ENCODE measurements at regions not wholly inside any gene's neighbourhood (a gene's known extent, or its start where the extent isn't known, plus 50 kb on each side); places are given as distances from the start of the nearest gene placed in this dataset.

GRCh38 chr1:117757668-117758067, 151.8 kb downstream of the TENT5C start:
- TF ChIP-seq CTCF (IDR thresholded peaks at IDR 0.05; ENCODE audit: low read depth, low read length) (no peak), EZH2phosphoT487 (IDR thresholded peaks at IDR 0.05; ENCODE audit: low read depth) (no peak)

Measured in OCI-LY3 (cell line).